Mesothelial cell of epicardium (in vitro differentiated cells): ENCODE measurements at regions not wholly inside any gene's neighbourhood (a gene's known extent, or its start where the extent isn't known, plus 50 kb on each side); places are given as distances from the start of the nearest gene placed in this dataset.

Experiments used
- DNase-seq, 2 experiments: peaks; one replicate each; pipeline ENCODE4 v3.0.0; 2021; ENCODE audit warnings: low spot score in 2 of 2; ENCODE audit not compliant: unreplicated experiment in 2 of 2
- H3K27ac Mint-ChIP-seq: 2 replicates; pipeline ENCODE4 v1.8.0; 2021; ENCODE audit warnings: mixed read lengths
- H3K27me3 Mint-ChIP-seq: 2 replicates; pipeline ENCODE4 v1.8.0; 2021; ENCODE audit warnings: low read depth, mixed read lengths
- H3K36me3 Mint-ChIP-seq: 2 replicates; pipeline ENCODE4 v1.8.0; 2021; ENCODE audit warnings: mixed read lengths
- H3K4me1 Mint-ChIP-seq: 2 replicates; pipeline ENCODE4 v1.8.0; 2021; ENCODE audit warnings: mixed read lengths
- H3K4me3 Mint-ChIP-seq: 2 replicates; pipeline ENCODE4 v1.8.0; 2021; ENCODE audit warnings: mild to moderate bottlenecking, moderate library complexity, mixed read lengths
- H3K9me3 Mint-ChIP-seq: 2 replicates; pipeline ENCODE4 v1.8.0; 2021; ENCODE audit warnings: mixed read lengths
- TF ChIP-seq, protein P1 (sequence below): fragments of 200-600 bp; sonication (generic); IDR thresholded peaks from one replicate; pipeline ENCODE4 v1.5.0; 2021; ENCODE audit warnings: antibody characterized with exemption; ENCODE audit not compliant: unreplicated experiment

DNA sequence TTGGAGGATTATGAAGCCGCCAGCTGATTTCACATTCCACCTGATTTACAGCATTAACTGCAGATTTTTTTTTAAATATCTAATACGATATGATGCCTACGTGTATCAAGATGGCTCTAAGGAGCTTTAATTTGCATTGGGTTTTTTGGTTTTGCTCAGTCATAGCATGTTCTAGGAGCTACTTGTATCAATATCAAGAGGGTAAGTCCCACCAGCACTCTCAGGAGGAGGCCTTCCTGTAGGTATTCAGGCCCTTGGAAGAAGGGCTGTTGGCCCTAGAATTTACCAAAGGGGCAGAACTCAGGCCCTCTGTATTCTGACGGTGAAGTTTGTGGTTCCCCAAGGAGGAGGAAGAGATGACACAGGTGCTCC is 97.2 kb upstream of the IPO5 start:
- H3K27me3 Mint-ChIP-seq: peaks cover 1% of the 10 kb centered on the region
- H3K9me3 Mint-ChIP-seq: peaks cover 8% of the 10 kb centered on the region
- peaks cover 7% of the 10 kb centered on the region for H3K4me1 Mint-ChIP-seq
- no peak for DNase-seq
- H3K4me3 Mint-ChIP-seq: no peak overlapping the region
- TF ChIP-seq, protein P1, sequence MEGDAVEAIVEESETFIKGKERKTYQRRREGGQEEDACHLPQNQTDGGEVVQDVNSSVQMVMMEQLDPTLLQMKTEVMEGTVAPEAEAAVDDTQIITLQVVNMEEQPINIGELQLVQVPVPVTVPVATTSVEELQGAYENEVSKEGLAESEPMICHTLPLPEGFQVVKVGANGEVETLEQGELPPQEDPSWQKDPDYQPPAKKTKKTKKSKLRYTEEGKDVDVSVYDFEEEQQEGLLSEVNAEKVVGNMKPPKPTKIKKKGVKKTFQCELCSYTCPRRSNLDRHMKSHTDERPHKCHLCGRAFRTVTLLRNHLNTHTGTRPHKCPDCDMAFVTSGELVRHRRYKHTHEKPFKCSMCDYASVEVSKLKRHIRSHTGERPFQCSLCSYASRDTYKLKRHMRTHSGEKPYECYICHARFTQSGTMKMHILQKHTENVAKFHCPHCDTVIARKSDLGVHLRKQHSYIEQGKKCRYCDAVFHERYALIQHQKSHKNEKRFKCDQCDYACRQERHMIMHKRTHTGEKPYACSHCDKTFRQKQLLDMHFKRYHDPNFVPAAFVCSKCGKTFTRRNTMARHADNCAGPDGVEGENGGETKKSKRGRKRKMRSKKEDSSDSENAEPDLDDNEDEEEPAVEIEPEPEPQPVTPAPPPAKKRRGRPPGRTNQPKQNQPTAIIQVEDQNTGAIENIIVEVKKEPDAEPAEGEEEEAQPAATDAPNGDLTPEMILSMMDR: no peak
- H3K36me3 Mint-ChIP-seq: no peaks in the 10 kb centered on the region
- H3K27ac Mint-ChIP-seq: no peak overlapping the region

DNA sequence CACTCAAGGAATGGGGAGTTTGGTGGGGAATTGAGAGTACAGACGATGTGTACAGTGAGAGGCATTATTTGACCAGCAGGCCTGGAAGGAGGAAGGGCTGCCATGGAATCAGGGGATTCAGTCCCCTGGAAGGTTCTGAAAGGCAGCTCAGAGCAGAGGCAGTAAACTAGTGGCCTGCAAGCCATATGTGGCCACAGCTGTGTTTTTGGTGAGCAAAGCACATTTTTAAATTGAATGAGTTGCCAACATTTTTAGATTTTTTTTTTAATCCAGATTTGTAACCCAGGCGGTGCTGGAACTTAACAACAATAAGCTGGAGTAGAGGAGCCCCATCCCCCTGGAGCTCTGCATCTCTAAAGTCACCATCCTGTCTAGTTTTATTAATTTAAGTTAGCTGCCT is 95.3 kb upstream of the IPO5 start:
- Mint-ChIP-seq H3K4me1 (peaks cover 7% of the 10 kb centered on the region), H3K27ac (no peak overlapping the region), H3K36me3 (no peaks in the 10 kb centered on the region), H3K27me3 (no peaks in the 10 kb centered on the region), H3K4me3 (no peak overlapping the region), H3K9me3 (peaks cover 16% of the 10 kb centered on the region)
- no peak for DNase-seq
- TF ChIP-seq, protein P1: no peak

DNA sequence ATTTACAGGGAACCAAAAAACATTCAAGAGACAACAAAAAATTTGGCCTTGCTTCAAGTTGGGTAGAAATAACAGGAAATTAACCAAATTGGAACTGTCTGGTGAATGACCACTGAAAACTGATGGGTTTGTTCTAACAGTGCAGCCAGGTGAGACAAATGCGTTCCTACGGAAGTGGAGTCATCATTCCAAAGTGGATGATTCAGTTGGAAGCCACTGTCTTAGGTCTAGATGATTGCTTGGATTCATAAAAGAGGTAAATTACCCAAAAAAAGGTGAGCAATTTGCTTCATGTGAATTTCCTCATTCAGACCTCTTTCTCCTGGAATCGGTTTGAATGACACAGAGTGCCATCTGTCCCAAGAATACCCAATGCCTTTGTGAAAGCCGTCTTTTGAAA is 87.1 kb upstream of the IPO5 start:
- Mint-ChIP-seq H3K27me3 (peaks cover 2% of the 10 kb centered on the region), H3K4me3 (no peak overlapping the region), H3K36me3 (peaks cover 3% of the 10 kb centered on the region), H3K9me3 (peaks cover 33% of the 10 kb centered on the region), H3K4me1 (no peaks in the 10 kb centered on the region), H3K27ac (no peak overlapping the region)
- no peak for DNase-seq
- TF ChIP-seq, protein P1: no peak

DNA sequence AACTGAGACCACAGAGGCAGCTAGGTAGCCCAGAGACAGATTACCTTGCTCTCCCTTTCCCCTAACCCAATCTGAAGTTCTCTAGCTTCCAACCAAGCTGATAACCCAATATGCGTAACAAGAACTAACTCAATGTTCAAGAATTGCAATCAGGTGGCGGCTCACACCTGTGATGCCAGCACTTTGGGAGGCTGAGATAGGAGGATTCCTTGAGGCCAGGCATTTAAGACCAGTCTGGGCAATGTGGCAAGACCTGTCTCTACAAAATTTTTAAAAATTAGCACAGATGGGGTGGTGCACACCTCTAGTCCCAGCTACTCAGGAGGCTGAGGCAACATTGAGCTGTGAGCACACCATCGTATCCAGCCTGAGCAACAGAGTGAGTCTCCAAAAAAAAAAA is 86.7 kb upstream of the IPO5 start:
- peaks cover 33% of the 10 kb centered on the region for H3K9me3 Mint-ChIP-seq
- TF ChIP-seq, protein P1: no peak

DNA sequence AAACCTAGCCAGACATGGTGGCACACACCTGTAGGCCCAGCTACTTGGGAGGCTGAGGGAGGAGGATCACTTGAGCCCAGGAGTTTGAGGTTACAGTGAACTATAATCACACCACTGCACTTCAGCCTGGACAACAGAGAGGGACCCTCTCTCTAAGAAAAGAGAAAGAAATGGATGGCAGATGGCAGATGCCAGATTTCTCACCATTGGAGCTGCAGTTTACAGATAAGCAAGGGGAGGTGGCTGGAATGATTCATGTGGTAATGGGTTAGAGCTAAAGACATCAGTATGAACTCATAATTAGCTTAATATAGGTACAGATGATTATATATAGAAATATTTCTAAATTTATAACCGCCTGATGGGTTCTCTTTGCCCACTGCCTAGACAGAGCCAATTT is 80.1 kb upstream of the IPO5 start:
- DNase-seq: no peak
- Mint-ChIP-seq H3K27me3 (no peaks in the 10 kb centered on the region), H3K9me3 (no peaks in the 10 kb centered on the region), H3K4me1 (peaks cover 11% of the 10 kb centered on the region), H3K27ac (no peak overlapping the region), H3K4me3 (no peak overlapping the region), H3K36me3 (no peaks in the 10 kb centered on the region)
- TF ChIP-seq, protein P1: no peak

More for the DNA sequence above, 86.7 kb upstream of the IPO5 start:
- no peak overlapping the region for H3K4me3 Mint-ChIP-seq
- no peak overlapping the region for H3K27ac Mint-ChIP-seq
- H3K36me3 Mint-ChIP-seq: peaks cover 3% of the 10 kb centered on the region
- no peaks in the 10 kb centered on the region for H3K4me1 Mint-ChIP-seq
- DNase-seq: no peak
- peaks cover 2% of the 10 kb centered on the region for H3K27me3 Mint-ChIP-seq

DNA sequence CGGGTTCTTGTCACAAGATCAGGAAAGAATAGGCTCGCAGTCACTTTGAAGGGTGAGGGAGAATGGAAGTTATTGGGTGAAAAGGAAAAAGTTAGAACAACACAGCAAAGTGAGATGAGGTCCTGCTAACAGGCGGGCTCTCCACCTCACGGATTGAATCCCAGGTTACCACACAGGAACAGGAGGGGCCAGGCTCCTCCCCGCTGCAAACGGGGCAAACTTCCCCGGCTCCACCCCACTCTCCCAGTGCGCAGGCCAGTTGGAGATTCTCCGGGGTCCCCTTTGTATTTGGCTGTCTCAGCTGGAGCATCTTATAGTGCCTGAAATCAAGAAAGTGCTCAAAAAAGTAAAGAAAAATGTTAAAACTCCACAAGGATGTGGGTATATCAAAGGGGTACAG is 78.3 kb upstream of the IPO5 start:
- no peak for DNase-seq
- TF ChIP-seq, protein P1: no peak
- H3K9me3 Mint-ChIP-seq: no peaks in the 10 kb centered on the region
- no peaks in the 10 kb centered on the region for H3K36me3 Mint-ChIP-seq
- H3K4me1 Mint-ChIP-seq: peaks cover 19% of the 10 kb centered on the region
- H3K27me3 Mint-ChIP-seq: no peaks in the 10 kb centered on the region
- no peak overlapping the region for H3K27ac Mint-ChIP-seq
- no peak overlapping the region for H3K4me3 Mint-ChIP-seq
